ENCODE measurements at regions not wholly inside any gene's neighbourhood (a gene's known extent, or its start where the extent isn't known, plus 50 kb on each side); places are given as distances from the start of the nearest gene placed in this dataset.

GRCh38 chr21:25359724-25360123 is 247.6 kb downstream of the MRPL39 start:
- TF ChIP-seq CTCF (IDR thresholded peaks at IDR 0.05) (no peak), EZH2 (IDR thresholded peaks at IDR 0.05; ENCODE audit: borderline replicate concordance, insufficient read depth, low read depth, low read length, poor library complexity, severe bottlenecking) (no peak)

Measured in B cell (primary cell).